RWPE2 (cell line): ENCODE measurements at regions not wholly inside any gene's neighbourhood (a gene's known extent, or its start where the extent isn't known, plus 50 kb on each side); places are given as distances from the start of the nearest gene placed in this dataset.

Source experiments
- ATAC-seq: fragments of 200-7000 bp; cut with Tn5 transposase; 3 replicates; pipeline ENCODE4 v1.9.1; 2021; ENCODE audit warnings: low read depth
- DNase-seq: peaks from one replicate; pipeline ENCODE4 v3.0.0-alpha.2; 2020; ENCODE audit warnings: low spot score
- H3K27ac ChIP-seq: fragments of 450-650 bp; 2 replicates; pipeline ENCODE4 v1.5.1; 2017; ENCODE audit warnings: mild to moderate bottlenecking; ENCODE audit not compliant: poor library complexity, severe bottlenecking
- H3K27me3 ChIP-seq: fragments of 250-450 bp; sonication (Bioruptor Pico); 2 replicates; pipeline ENCODE4 v1.5.1; 2021; ENCODE audit warnings: mild to moderate bottlenecking, moderate library complexity; ENCODE audit not compliant: insufficient read depth, poor library complexity, severe bottlenecking
- H3K36me3 ChIP-seq: fragments of 250-450 bp; sonication (Bioruptor Pico); 2 replicates; pipeline ENCODE4 v1.5.1; 2020; ENCODE audit warnings: low read depth, mild to moderate bottlenecking, moderate library complexity
- H3K4me1 ChIP-seq: fragments of 250-450 bp; sonication (Bioruptor Pico); 2 replicates; pipeline ENCODE4 v1.5.1; 2021; ENCODE audit warnings: mild to moderate bottlenecking, moderate library complexity; ENCODE audit not compliant: insufficient read depth, poor library complexity, severe bottlenecking
- H3K4me3 ChIP-seq: fragments of 250-450 bp; sonication (Bioruptor Pico); 2 replicates; pipeline ENCODE4 v1.5.1; 2021; ENCODE audit warnings: mild to moderate bottlenecking, moderate library complexity; ENCODE audit not compliant: severe bottlenecking
- H3K9me3 ChIP-seq: fragments of 250-450 bp; sonication (Bioruptor Pico); 2 replicates; pipeline ENCODE4 v1.5.1; 2021; ENCODE audit warnings: mild to moderate bottlenecking, moderate library complexity; ENCODE audit not compliant: severe bottlenecking
- TF ChIP-seq, protein P1 (sequence below): fragments of 450-650 bp; IDR thresholded peaks from one replicate; pipeline ENCODE4 v1.5.1; 2017; ENCODE audit warnings: mild to moderate bottlenecking, moderate library complexity; ENCODE audit not compliant: poor library complexity, severe bottlenecking

DNA sequence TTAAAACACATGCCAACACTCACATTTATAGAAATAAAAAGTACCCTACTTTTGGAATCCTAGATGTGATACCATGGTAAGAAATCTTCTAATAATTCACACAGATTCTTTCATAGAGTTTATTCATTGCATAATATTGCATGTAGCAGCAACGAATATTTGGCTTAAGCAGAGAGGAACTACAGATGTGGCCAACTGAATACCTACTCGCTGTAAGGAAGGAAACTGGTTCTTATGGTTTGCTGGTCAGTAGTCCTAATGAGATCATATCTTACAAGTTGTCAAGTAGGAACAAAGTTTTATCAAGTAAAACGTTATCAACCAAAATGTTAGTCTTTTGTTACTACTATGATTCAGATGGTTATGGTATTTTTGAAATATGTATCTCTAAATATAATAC, 996.1 kb downstream of the PDHA2 start:
- ATAC-seq (no peak), DNase-seq (no peak)
- no peaks in the 10 kb centered on the region for H3K27me3 ChIP-seq
- no peak overlapping the region for H3K4me3 ChIP-seq
- no peaks in the 10 kb centered on the region for H3K36me3 ChIP-seq
- H3K9me3 ChIP-seq, result no peaks in the 10 kb centered on the region
- no peak overlapping the region for H3K27ac ChIP-seq
- H3K4me1 ChIP-seq, result no peaks in the 10 kb centered on the region
- TF ChIP-seq, protein P1, sequence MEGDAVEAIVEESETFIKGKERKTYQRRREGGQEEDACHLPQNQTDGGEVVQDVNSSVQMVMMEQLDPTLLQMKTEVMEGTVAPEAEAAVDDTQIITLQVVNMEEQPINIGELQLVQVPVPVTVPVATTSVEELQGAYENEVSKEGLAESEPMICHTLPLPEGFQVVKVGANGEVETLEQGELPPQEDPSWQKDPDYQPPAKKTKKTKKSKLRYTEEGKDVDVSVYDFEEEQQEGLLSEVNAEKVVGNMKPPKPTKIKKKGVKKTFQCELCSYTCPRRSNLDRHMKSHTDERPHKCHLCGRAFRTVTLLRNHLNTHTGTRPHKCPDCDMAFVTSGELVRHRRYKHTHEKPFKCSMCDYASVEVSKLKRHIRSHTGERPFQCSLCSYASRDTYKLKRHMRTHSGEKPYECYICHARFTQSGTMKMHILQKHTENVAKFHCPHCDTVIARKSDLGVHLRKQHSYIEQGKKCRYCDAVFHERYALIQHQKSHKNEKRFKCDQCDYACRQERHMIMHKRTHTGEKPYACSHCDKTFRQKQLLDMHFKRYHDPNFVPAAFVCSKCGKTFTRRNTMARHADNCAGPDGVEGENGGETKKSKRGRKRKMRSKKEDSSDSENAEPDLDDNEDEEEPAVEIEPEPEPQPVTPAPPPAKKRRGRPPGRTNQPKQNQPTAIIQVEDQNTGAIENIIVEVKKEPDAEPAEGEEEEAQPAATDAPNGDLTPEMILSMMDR, result no peak

DNA sequence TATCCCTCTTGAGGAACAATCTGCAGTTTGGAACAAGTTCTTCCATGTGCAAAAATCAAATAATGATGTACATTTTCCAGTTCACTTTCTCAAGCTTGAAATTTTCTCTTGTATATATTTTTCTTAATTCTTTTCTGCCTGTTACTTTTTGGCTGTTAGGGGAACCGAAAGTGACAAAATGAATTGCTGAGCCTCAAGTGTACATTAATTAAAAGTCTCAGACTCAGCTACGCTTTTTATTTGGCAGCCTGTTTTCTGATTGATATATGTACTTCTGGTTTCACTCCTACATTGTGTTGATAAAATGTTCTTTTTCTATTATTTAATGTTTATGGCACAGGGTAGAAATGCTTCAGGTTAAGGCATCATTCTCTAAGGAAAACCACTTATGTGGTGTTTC, 999.5 kb downstream of the PDHA2 start:
- Histone ChIP-seq H3K36me3 (no peaks in the 10 kb centered on the region), H3K9me3 (no peaks in the 10 kb centered on the region), H3K27me3 (no peaks in the 10 kb centered on the region), H3K27ac (no peak overlapping the region), H3K4me1 (no peaks in the 10 kb centered on the region), H3K4me3 (no peak overlapping the region)
- ATAC-seq (no peak), DNase-seq (no peak)
- TF ChIP-seq, protein P1, result no peak

DNA sequence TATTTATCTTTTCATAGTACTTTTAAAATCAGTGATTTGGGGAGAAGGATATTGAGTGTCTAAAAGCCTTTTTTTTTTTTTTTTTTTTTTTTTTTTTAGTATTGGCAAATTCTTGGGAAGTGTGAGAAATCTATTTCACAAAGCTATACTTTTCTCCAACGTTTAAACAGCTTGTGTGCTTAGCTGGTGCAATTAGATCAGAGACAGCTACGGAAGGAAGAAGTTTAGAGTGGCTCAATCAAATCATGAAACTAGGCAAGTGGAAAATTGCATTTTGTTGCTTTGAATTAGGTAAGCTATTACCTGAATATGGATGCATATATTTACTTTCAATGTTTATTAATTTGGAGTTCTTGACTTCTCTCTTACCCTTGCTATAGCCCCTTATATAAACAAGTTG, 1001.9 kb downstream of the PDHA2 start:
- TF ChIP-seq, protein P1, result no peak
- no peak for ATAC-seq

DNA sequence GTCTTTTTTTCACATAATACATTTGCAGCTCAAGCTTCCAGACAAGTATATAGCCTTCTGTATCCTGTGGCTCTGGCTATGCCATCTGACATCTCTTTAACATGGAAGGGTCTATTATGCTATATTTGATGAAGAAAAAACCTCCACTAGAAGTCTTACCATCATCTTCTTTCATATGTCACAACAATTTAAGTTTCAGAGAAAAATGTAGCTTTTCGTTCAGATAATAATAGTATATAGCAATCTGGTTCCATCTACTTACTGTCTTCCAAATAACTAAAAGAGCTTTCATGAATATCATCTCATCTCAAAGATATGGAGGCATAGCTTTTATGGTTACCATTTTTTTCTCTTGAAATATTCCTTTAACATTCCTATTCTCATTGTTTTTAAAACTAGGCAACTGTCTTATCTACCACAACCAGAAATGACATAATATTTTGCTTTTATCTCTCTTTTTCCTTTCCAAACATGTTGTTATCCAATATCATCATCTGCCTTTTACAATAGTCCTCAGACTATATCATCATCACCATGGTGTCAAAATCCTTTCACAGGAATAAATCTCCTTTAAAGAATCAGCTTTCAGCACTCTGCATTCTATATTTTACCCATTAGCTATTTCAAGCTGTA, 1005.1 kb downstream of the PDHA2 start:
- Histone ChIP-seq H3K27me3 (no peaks in the 10 kb centered on the region), H3K4me1 (no peaks in the 10 kb centered on the region), H3K27ac (no peak overlapping the region), H3K4me3 (no peak overlapping the region), H3K9me3 (no peaks in the 10 kb centered on the region), H3K36me3 (no peaks in the 10 kb centered on the region)
- DNase-seq (no peak), ATAC-seq (no peak)
- TF ChIP-seq, protein P1, result no peak

More for the DNA sequence above, 1001.9 kb downstream of the PDHA2 start:
- Histone ChIP-seq H3K27me3 (no peaks in the 10 kb centered on the region), H3K27ac (no peak overlapping the region), H3K4me1 (no peaks in the 10 kb centered on the region), H3K36me3 (no peaks in the 10 kb centered on the region), H3K9me3 (no peaks in the 10 kb centered on the region), H3K4me3 (no peak overlapping the region)
- DNase-seq, result no peak

DNA sequence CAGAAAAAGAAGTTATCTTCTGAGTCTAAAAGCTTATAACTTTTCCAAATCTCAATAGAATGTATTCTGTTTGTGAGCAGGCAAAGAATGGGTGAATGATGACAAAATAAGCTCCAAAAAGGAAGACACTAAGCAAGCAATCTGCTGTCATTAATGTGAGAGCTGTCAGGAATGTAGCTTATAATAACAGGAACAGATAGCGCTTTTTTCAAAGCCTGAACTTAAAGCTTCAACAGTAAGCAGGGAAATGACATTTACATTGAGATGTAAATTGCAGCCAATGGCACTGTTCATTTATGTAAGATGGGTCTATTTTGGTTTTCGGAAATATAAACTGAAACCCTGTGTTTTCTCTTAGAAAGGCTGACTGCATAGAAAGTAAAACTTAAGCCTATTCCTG, 1005.9 kb downstream of the PDHA2 start:
- no peak for ATAC-seq
- H3K4me3 ChIP-seq, result no peak overlapping the region
- no peak for DNase-seq
- H3K27ac ChIP-seq, result no peak overlapping the region
- no peaks in the 10 kb centered on the region for H3K27me3 ChIP-seq
- H3K9me3 ChIP-seq, result no peaks in the 10 kb centered on the region
- no peaks in the 10 kb centered on the region for H3K36me3 ChIP-seq
- TF ChIP-seq, protein P1, result no peak
- H3K4me1 ChIP-seq, result no peaks in the 10 kb centered on the region
